HepG2 (cell line): ENCODE measurements at regions not wholly inside any gene's neighbourhood (a gene's known extent, or its start where the extent isn't known, plus 50 kb on each side); places are given as distances from the start of the nearest gene placed in this dataset.

Experiments used
- ATAC-seq: fragments of 200-7000 bp; cut with Tn5 transposase; 3 replicates; pipeline ENCODE4 v1.9.1; 2020; ENCODE audit warnings: mild to moderate bottlenecking, moderate library complexity
- BruUV-seq: library from RNA; stranded (reverse); fragments of 400-500 nt; replicated peaks from 2 replicates; lab custom pipeline; 2021; lab: Mats Ljungman, UMichigan
- CTCF ChIA-PET: fragments of 300-600 bp; formaldehyde crosslinking; extraction: SDS; loops from one replicate; lab custom pipeline; 2021; ENCODE audit warnings: low total read pairs, inconsistent platforms, low intra/inter-chr PET ratio; lab: Yijun Ruan, JAX
- POLR2A ChIA-PET: fragments of 350-600 bp; sonication (Branson Sonifier 250); formaldehyde crosslinking; loops from one replicate; lab custom pipeline; 2020; ENCODE audit warnings: antibody characterized with exemption, inconsistent platforms; lab: Yijun Ruan, JAX
- DNase-seq: peaks from one replicate; pipeline ENCODE4 v3.0.0-alpha.2; 2015; ENCODE audit warnings: low spot score
- FAIRE-seq: peaks from 3 replicates; lab custom pipeline; 2011; peaks lifted over from hg19 to GRCh38; lab: Jason Lieb, UNC
- H2AFZ ChIP-seq: one replicate; pipeline ENCODE4 v1.6.1; 2011; ENCODE audit warnings: low read length, inconsistent platforms
- H3K27ac ChIP-seq: fragments of 300-600 bp; 3 replicates; pipeline ENCODE4 v1.8.0; 2011; ENCODE audit warnings: mixed run types, mild to moderate bottlenecking, mixed read lengths, low read length, inconsistent platforms; ENCODE audit not compliant: insufficient read depth; ENCODE audit errors: extremely low read length
- H3K27me3 ChIP-seq, 2 experiments: fragments of 200-600 bp in 1 of 2; 2 replicates in 1 of 2; 3 replicates in 1 of 2; pipeline versions ENCODE4 v1.6.0 to v1.8.0; 2011; ENCODE audit warnings: low read length in 2 of 2, mild to moderate bottlenecking in 2 of 2, moderate library complexity in 2 of 2, inconsistent platforms in 1 of 2; ENCODE audit not compliant: insufficient read depth in 2 of 2, control insufficient read depth in 1 of 2
- H3K36me3 ChIP-seq, 2 experiments: fragments of 200-600 bp in 1 of 2; replicated peaks in 1 of 2; 2 replicates in 1 of 2; 3 replicates in 1 of 2; pipeline versions ENCODE4 v1.5.1 to v1.8.0; 2011; ENCODE audit warnings: low read length in 2 of 2, inconsistent platforms in 1 of 2; ENCODE audit not compliant: insufficient read depth in 2 of 2, control insufficient read depth in 1 of 2
- H3K4me1 ChIP-seq: 2 replicates; pipeline ENCODE4 v1.5.1; 2012; ENCODE audit warnings: low read length, inconsistent platforms; ENCODE audit not compliant: insufficient read depth
- H3K4me2 ChIP-seq: 2 replicates; pipeline ENCODE4 v1.6.0; 2011; ENCODE audit warnings: low read depth, low read length, inconsistent platforms
- H3K4me3 ChIP-seq, 3 experiments: fragments of 200-600 bp in 1 of 3; sonication (generic), shearing (Covaris generic) in 1 of 3; replicated peaks in 1 of 3; 2 replicates each; pipeline ENCODE4 v1.5.1; 2011 to 2016; ENCODE audit warnings: low read length in 3 of 3, inconsistent platforms in 2 of 3, low read depth in 2 of 3, mild to moderate bottlenecking in 2 of 3, control low read depth in 1 of 3, mixed read lengths in 1 of 3; ENCODE audit not compliant: insufficient read depth in 1 of 3
- H3K79me2 ChIP-seq: one replicate; pipeline ENCODE4 v1.6.1; 2011; ENCODE audit warnings: low read length, inconsistent platforms; ENCODE audit not compliant: insufficient read depth
- H3K9ac ChIP-seq: 2 replicates; pipeline ENCODE4 v1.6.0; 2011; ENCODE audit warnings: mild to moderate bottlenecking, low read depth, low read length, inconsistent platforms; ENCODE audit not compliant: insufficient read depth
- H3K9me3 ChIP-seq: 2 replicates; pipeline ENCODE4 v1.5.1; 2012; ENCODE audit warnings: mild to moderate bottlenecking, low read length
- H4K20me1 ChIP-seq: 2 replicates; pipeline ENCODE4 v1.6.0; 2011; ENCODE audit warnings: inconsistent platforms, mild to moderate bottlenecking, low read length, moderate library complexity; ENCODE audit not compliant: insufficient read depth
- ARID3A ChIP-seq: IDR thresholded peaks from 2 replicates; pipeline ENCODE4 v1.6.1; 2012; ENCODE audit warnings: low read depth, low read length, improper control_type of control experiment
- CENPBD1 ChIP-seq: sonication (generic); formaldehyde crosslinking; IDR thresholded peaks from 2 replicates; pipeline ENCODE4 v1.8.0; 2022; ENCODE audit warnings: missing genetic modification reagents, low read depth, mild to moderate bottlenecking, borderline replicate concordance
- E2F1 ChIP-seq: sonication (generic); formaldehyde crosslinking; IDR thresholded peaks from 2 replicates; pipeline ENCODE4 v1.5.0; 2020; ENCODE audit warnings: missing genetic modification reagents
- ELK4 ChIP-seq: sonication (generic); formaldehyde crosslinking; IDR thresholded peaks from 2 replicates; pipeline ENCODE4 v1.9.0; 2021; ENCODE audit warnings: missing genetic modification reagents, borderline replicate concordance
- HDAC2 ChIP-seq: sonication (generic); formaldehyde crosslinking; IDR thresholded peaks from 2 replicates; pipeline ENCODE4 v1.4.0; 2020; ENCODE audit warnings: missing genetic modification reagents
- SMAD9 ChIP-seq: sonication (generic); formaldehyde crosslinking; IDR thresholded peaks from 2 replicates; pipeline ENCODE4 v1.5.1; 2020; ENCODE audit warnings: mild to moderate bottlenecking, missing genetic modification reagents
- SMARCC2 ChIP-seq: fragments of 450-650 bp; IDR thresholded peaks from 2 replicates; pipeline ENCODE4 v1.6.1; 2017; ENCODE audit warnings: antibody characterized with exemption, mild to moderate bottlenecking
- TCF7L2 ChIP-seq: IDR thresholded peaks from 2 replicates; pipeline ENCODE4 v1.6.1; 2011; ENCODE audit warnings: mild to moderate bottlenecking, low read depth, low read length, moderate library complexity
- TSC22D2 ChIP-seq: sonication (generic); formaldehyde crosslinking; IDR thresholded peaks from 2 replicates; pipeline ENCODE4 v1.5.1; 2020; ENCODE audit warnings: missing genetic modification reagents, mild to moderate bottlenecking, borderline replicate concordance
- ZNF207 ChIP-seq: fragments of 450-650 bp; IDR thresholded peaks from 2 replicates; pipeline ENCODE4 v1.6.1; 2016; ENCODE audit warnings: antibody characterized with exemption, borderline replicate concordance
- ZNF281 ChIP-seq: sonication (generic); formaldehyde crosslinking; IDR thresholded peaks from 2 replicates; pipeline ENCODE4 v1.4.0; 2020; ENCODE audit warnings: missing genetic modification reagents, borderline replicate concordance
- ZNF709 ChIP-seq: sonication (generic); formaldehyde crosslinking; IDR thresholded peaks from 2 replicates; pipeline ENCODE4 v1.5.0; 2020; ENCODE audit warnings: mild to moderate bottlenecking, missing genetic modification reagents
- WGBS: methylation state at CpG from one replicate; pipeline ENCODE4 v1.1.6; 2017; ENCODE audit warnings: low lambda C conversion rate; 5-methylcytosine and 5-hydroxymethylcytosine counted together
- in situ Hi-C: cut with HindIII; loops from 2 replicates; pipeline ENCODE4 v1.10.0; 2017; ENCODE audit warnings: low pct_unique_long_range_greater_than_20kb; ENCODE audit not compliant: extremely low pct_ligation_motif_present
- intact Hi-C: fragments of 100-400 bp; cut with micrococcal nuclease; formaldehyde crosslinking; loops from one replicate; pipeline ENCODE4 v1.10.0; 2022; ENCODE audit not compliant: unreplicated experiment

GRCh38 chr5:2921176-2921575, 169.7 kb upstream of the IRX2 start:
- DNase-seq = no peak
- no peaks in the 10 kb centered on the region for H4K20me1 ChIP-seq
- in situ Hi-C loops = no loop called here
- no TSS peak for BruUV-seq
- H3K4me1 ChIP-seq = no peaks in the 10 kb centered on the region
- WGBS = 0% methylated on average over 2 of the region's 5 CpGs
- intact Hi-C loops = no loop called here
- H3K4me3 ChIP-seq = no peak overlapping the region
- no peak overlapping the region for H3K4me2 ChIP-seq
- CTCF ChIA-PET = no interaction called here
- TF ChIP-seq TCF7L2 = no peak
- TF ChIP-seq ZNF281 (CRISPR knock-in tag) = no peak
- no peak for TF ChIP-seq CENPBD1 (CRISPR knock-in tag)
- no peak for TF ChIP-seq SMARCC2
- no peak for TF ChIP-seq SMAD9 (CRISPR knock-in tag)
- no peak for TF ChIP-seq ELK4
- TF ChIP-seq ZNF709 (CRISPR knock-in tag) = no peak
- TF ChIP-seq ARID3A = no peak
- no peak for TF ChIP-seq HDAC2 (CRISPR knock-in tag)
- no peak for TF ChIP-seq TSC22D2 (CRISPR knock-in tag)
- no peak for TF ChIP-seq E2F1 (CRISPR knock-in tag)
- no peak for TF ChIP-seq ZNF207
- H3K9me3 ChIP-seq = peaks cover 31% of the 10 kb centered on the region
- FAIRE-seq = no peak
- POLR2A ChIA-PET = no interaction called here
- no peaks in the 10 kb centered on the region for H3K79me2 ChIP-seq
- no peak overlapping the region for H2AFZ ChIP-seq
- no peak overlapping the region for H3K9ac ChIP-seq
- no peak for ATAC-seq
- no peaks in the 10 kb centered on the region for H3K36me3 ChIP-seq
- H3K27me3 ChIP-seq = no peaks in the 10 kb centered on the region
- H3K27ac ChIP-seq = no peak overlapping the region
